SK-N-SH treated with all-trans-retinoic acid at 6 μM for 48 hours (cell line): ENCODE measurements at regions not wholly inside any gene's neighbourhood (a gene's known extent, or its start where the extent isn't known, plus 50 kb on each side); places are given as distances from the start of the nearest gene placed in this dataset.

Experiments used
- ARNTL ChIP-seq: fragments of 450-650 bp; formaldehyde crosslinking; IDR thresholded peaks from 2 replicates; pipeline ENCODE4 v1.5.0; 2020; ENCODE audit warnings: low read depth, mild to moderate bottlenecking, moderate library complexity, borderline replicate concordance
- GLIS3 ChIP-seq: fragments of 250-450 bp; sonication (Bioruptor Pico); IDR thresholded peaks from 2 replicates; pipeline ENCODE4 v1.5.0; 2020; ENCODE audit warnings: mild to moderate bottlenecking, moderate library complexity
- PATZ1 ChIP-seq: fragments of 250-450 bp; sonication (Bioruptor Pico); IDR thresholded peaks from 2 replicates; pipeline ENCODE4 v1.8.0; 2020; ENCODE audit warnings: mild to moderate bottlenecking, moderate library complexity, borderline replicate concordance
- RARB ChIP-seq: fragments of 250-450 bp; sonication (Bioruptor Pico); IDR thresholded peaks from 2 replicates; pipeline ENCODE4 v1.8.0; 2021; ENCODE audit warnings: mild to moderate bottlenecking, moderate library complexity
- SNAI2 ChIP-seq: fragments of 250-450 bp; sonication (Bioruptor Pico); IDR thresholded peaks from 2 replicates; pipeline ENCODE4 v1.5.0; 2020; ENCODE audit warnings: mild to moderate bottlenecking, moderate library complexity

- TF ChIP-seq GLIS3 (no peak), SNAI2 (CRISPR knock-in tag) (no peak), PATZ1 (CRISPR knock-in tag) (no peak), ARNTL (no peak), RARB (CRISPR knock-in tag) (no peak)
Observed at GRCh38 chr12:45611495-45611894, 118.0 kb upstream of the ARID2 start.
